ENCODE measurements at regions not wholly inside any gene's neighbourhood (a gene's known extent, or its start where the extent isn't known, plus 50 kb on each side); places are given as distances from the start of the nearest gene placed in this dataset.
"Not testable (repeated sequence)": the region's sequence is repeated elsewhere in the genome, so short reads cannot be mapped to it uniquely, and the experiment has no call there.

DNA sequence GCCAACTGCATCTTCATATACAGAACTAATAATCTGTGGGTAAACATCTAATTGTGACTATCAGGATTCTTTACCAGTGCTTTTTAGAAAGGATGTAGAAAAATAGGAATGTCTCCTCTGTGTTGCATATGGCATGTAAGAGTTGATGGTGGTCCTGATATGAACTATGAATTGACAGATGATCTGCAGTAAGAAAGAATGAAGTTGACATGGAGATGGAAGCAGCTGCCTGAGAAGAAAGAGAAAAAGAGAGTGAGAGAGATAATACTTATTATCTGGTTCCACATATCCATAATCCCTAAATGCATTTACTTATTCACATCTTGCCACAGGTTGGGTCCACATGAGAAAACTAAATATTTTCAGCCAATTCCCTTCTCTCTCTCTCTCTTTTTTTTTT, 1022.9 kb downstream of the SLC6A15 start:
- POLR2A ChIA-PET, result no interaction called here
- Mint-ChIP-seq H3K36me3 (no peaks in the 10 kb centered on the region), H3K9me3 (peaks cover 0 to 21% (median 0%) of the 10 kb centered on the region in 9 donors), H3K4me3 (no peak overlapping the region), H3K27ac (no peak overlapping the region), H3K27me3 (no peaks in the 10 kb centered on the region), H3K4me1 (no peaks in the 10 kb centered on the region)
- ATAC-seq (no peak), DNase-seq (no peak)

DNA sequence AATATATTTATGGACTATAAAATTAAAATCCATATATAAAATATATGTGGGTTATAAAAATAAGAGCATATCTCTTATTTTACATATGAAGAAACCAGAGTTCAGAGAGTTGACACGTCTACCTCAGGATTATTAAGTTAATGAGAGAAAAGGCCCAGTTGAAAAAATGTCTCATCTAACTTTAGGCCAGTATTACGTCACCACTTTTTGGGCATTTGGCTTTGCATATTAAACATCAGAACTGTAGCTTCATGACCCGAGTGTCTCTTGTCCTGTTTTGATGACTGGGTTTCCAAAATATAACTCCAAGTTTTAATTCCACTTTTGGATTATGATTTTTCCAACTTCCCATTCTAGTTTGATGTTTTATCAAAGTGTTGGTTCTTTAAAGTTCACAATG, 1026.1 kb downstream of the SLC6A15 start:
- H3K27ac Mint-ChIP-seq, result no peak overlapping the region
- DNase-seq (no peak), ATAC-seq (no peak)
- H3K36me3 Mint-ChIP-seq, result no peaks in the 10 kb centered on the region
- no peaks in the 10 kb centered on the region for H3K27me3 Mint-ChIP-seq
- no peak overlapping the region for H3K4me3 Mint-ChIP-seq
- POLR2A ChIA-PET, result no interaction called here
- H3K4me1 Mint-ChIP-seq, result no peaks in the 10 kb centered on the region
- peaks cover 0 to 15% (median 0%) of the 10 kb centered on the region in 9 donors for H3K9me3 Mint-ChIP-seq

DNA sequence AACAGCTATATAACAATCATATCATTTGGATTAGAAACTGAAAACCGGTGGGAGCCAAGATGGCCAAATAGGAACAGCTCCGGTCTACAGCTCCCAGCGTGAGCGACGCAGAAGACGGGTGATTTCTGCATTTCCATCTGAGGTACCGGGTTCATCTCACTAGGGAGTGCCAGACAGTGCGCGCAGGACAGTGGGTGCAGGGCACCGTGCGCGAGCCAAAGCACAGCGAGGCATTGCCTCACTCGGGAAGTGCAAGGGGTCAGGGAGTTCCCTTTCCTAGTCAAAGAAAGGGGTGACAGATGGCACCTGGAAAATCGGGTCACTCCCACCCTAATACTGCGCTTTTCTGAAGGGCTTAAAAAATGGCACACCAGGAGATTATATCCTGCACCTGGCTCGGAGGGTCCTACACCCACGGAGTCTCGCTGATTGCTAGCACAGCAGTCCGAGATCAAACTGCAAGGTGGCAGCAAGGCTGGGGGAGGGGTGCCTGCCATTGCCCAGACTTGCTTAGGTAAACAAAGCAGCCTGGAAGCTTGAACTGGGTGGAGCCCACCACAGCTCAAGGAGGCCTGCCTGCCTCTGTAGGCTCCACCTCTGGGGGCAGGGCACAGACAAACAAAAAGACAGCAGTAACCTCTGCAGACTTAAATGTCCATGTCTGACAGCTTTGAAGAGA, 1041.5 kb downstream of the SLC6A15 start:
- DNase-seq, H3K4me3 Mint-ChIP-seq, ATAC-seq, H3K27ac Mint-ChIP-seq, POLR2A ChIA-PET, H3K27me3 Mint-ChIP-seq, H3K4me1 Mint-ChIP-seq, H3K36me3 Mint-ChIP-seq, H3K9me3 Mint-ChIP-seq: not testable (repeated sequence)

DNA sequence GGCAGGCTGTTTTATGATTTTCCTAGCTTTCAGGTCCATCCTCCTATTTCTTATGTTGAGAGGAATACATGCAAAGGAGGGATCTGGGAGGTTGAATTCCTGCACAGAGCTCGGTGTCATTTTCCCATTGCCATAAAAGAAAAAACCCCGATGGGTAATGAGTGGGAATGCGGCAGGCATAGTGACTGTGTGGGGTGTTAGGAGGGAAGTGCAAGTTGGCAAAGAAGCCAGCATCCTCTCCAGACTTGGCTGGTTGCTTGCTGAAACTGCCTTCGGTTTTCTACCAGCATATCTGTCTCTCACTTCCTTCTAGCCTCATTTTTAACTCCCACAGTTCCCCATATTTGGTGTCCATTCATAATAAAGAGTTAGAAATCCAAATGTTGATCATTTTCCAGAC, 1046.1 kb downstream of the SLC6A15 start:
- H3K4me1 Mint-ChIP-seq, result no peaks in the 10 kb centered on the region
- POLR2A ChIA-PET, result no interaction called here
- DNase-seq (no peak), ATAC-seq (no peak)
- H3K9me3 Mint-ChIP-seq, result peaks cover 0 to 9% (median 0%) of the 10 kb centered on the region in 9 donors
- H3K36me3 Mint-ChIP-seq, result no peaks in the 10 kb centered on the region
- no peaks in the 10 kb centered on the region for H3K27me3 Mint-ChIP-seq
- no peak overlapping the region for H3K4me3 Mint-ChIP-seq
- no peak overlapping the region for H3K27ac Mint-ChIP-seq

DNA sequence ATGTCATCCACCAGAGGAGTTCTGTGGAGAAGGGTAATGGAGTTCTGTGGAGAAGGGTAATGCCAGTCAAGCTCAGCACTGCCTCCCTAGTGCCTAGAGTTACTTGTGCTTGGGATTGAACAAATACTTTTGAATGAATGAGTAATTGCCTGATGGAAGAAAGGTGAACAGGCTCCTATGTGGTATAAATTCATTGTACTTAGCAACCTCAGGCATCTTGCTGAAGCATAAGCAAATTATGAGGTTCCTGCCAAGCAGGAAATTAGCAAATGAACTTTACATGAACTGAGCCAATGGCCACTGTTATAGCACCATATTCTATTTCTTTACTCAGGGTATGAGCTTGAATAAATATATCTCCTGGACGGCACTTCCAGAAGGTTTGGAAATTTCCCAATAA, 1047.2 kb downstream of the SLC6A15 start:
- DNase-seq (no peak), ATAC-seq (no peak)
- Mint-ChIP-seq H3K9me3 (peaks cover 0 to 8% (median 0%) of the 10 kb centered on the region in 9 donors), H3K36me3 (no peaks in the 10 kb centered on the region), H3K4me1 (no peaks in the 10 kb centered on the region), H3K27ac (no peak overlapping the region), H3K27me3 (no peaks in the 10 kb centered on the region), H3K4me3 (no peak overlapping the region)
- POLR2A ChIA-PET, result no interaction called here

DNA sequence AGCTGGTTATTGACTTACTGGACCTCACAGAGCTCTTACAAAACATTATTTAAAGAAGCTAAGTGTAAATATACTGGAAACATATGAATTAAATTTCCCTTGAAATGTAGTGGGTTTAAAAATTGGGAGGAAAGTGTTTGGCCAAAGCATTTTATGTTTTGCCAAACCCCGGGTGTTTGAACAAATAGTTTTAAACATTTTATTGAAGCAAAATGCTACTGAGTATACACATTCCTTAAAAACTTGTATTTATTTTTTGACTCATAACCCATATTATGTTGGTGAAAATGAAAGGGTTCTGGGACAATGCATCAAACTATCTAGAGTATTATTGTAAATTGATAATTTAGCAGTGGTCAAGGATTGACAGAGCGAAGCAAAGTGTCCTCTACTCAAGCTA, 1048.5 kb downstream of the SLC6A15 start:
- H3K4me3 Mint-ChIP-seq, result no peak overlapping the region
- H3K36me3 Mint-ChIP-seq, result no peaks in the 10 kb centered on the region
- ATAC-seq, result no peak
- H3K4me1 Mint-ChIP-seq, result no peaks in the 10 kb centered on the region
- POLR2A ChIA-PET, result no interaction called here
- peaks cover 0 to 12% (median 1%) of the 10 kb centered on the region in 9 donors for H3K9me3 Mint-ChIP-seq
- H3K27ac Mint-ChIP-seq, result no peak overlapping the region
- DNase-seq, result no peak
- H3K27me3 Mint-ChIP-seq, result no peaks in the 10 kb centered on the region

DNA sequence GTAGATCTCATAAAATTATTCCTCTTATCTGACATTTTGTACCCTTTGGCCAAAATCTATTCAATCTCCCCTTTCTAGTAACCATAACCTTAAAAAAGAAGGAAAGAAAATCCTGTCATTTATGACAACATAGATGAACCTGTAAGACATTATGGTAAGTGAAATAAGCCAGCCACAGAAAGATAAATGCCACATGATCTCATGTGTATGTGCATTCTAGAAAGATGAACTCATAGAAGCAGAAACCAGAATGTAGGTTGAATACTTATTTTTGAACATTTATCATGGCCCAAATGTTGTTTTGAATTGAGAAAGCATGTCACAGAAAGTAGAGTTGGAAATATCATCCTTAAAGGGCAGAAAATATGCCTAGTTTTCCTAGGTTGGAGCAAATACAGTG, 1053.6 kb downstream of the SLC6A15 start:
- DNase-seq, result no peak
- H3K9me3 Mint-ChIP-seq, result peaks cover 4 to 41% (median 21%) of the 10 kb centered on the region in 9 donors
- POLR2A ChIA-PET, result no interaction called here
- no peaks in the 10 kb centered on the region for H3K4me1 Mint-ChIP-seq
- ATAC-seq, result no peak
- H3K27me3 Mint-ChIP-seq, result no peaks in the 10 kb centered on the region
- H3K27ac Mint-ChIP-seq, result no peak overlapping the region
- peaks cover 0 to 7% (median 0%) of the 10 kb centered on the region in 3 donors for H3K36me3 Mint-ChIP-seq
- H3K4me3 Mint-ChIP-seq, result no peak overlapping the region

DNA sequence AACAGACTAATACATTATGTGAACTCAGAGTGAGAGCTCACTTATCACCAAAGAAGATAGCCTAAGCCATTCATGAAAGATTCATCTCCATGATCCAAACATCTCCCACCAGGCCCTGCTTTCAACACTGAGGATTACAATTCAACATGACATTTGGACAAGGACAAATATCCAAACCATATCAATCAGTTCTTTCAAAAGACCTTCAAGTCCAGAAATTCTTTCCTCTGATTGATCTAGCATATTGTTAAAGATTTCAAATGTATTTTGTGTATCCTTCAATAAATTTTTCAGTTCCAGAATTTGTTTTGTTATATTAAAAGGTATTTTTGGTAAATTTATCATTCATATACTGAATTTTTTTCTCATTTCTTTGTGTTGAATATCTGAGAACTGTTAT, 1055.8 kb downstream of the SLC6A15 start:
- Mint-ChIP-seq H3K36me3 (peaks cover 0 to 7% (median 0%) of the 10 kb centered on the region in 3 donors), H3K27ac (no peak overlapping the region), H3K4me1 (no peaks in the 10 kb centered on the region), H3K9me3 (peaks cover 9 to 41% (median 21%) of the 10 kb centered on the region in 9 donors), H3K4me3 (no peak overlapping the region), H3K27me3 (no peaks in the 10 kb centered on the region)
- ATAC-seq, result no peak
- POLR2A ChIA-PET, result no interaction called here
- no peak for DNase-seq

DNA sequence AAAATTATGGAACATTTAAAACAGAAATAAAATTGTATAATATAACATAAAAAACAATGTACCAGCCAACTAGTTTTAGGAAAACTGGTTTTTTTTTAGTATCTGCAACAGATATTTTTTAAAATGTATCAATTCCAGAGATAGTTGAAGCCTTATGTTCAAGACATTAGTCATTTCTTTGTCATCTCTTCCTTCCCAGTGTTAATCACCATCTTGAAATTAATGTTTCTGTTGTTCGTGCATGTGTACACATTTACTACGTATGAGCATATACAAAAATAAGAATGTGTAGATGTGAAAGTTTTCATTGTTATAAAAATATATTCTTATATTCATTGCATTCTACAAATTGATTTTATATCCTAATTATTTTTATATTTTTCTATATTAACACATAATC, 1062.1 kb downstream of the SLC6A15 start:
- Mint-ChIP-seq H3K36me3 (no peaks in the 10 kb centered on the region), H3K9me3 (peaks cover 0 to 21% (median 5%) of the 10 kb centered on the region in 9 donors), H3K4me3 (no peak overlapping the region), H3K4me1 (no peaks in the 10 kb centered on the region), H3K27me3 (no peaks in the 10 kb centered on the region), H3K27ac (no peak overlapping the region)
- ATAC-seq (no peak), DNase-seq (no peak)
- POLR2A ChIA-PET, result no interaction called here

DNA sequence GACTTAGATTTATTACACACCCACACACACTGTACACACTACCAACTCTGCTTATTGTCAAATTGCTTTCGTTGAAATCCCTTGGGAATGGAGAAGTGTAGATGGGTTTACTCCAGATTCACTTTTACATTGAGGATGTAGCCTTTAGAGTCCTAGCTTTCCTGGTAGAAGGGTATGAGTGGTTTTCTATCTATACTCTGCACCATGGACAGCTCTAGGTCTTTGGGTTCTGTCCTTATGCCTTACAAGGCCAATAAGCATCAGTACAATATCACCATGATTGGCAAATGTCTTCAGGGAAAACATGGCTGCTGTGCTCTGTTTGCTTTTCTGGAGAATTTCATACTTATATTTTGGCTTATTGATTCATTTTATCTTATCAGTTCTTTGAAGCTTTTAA, 1063.9 kb downstream of the SLC6A15 start:
- ATAC-seq (no peak), DNase-seq (no peak)
- Mint-ChIP-seq H3K27ac (no peak overlapping the region), H3K4me3 (no peak overlapping the region), H3K4me1 (no peaks in the 10 kb centered on the region), H3K36me3 (no peaks in the 10 kb centered on the region), H3K9me3 (peaks cover 0 to 11% (median 0%) of the 10 kb centered on the region in 9 donors), H3K27me3 (no peaks in the 10 kb centered on the region)
- POLR2A ChIA-PET, result no interaction called here

DNA sequence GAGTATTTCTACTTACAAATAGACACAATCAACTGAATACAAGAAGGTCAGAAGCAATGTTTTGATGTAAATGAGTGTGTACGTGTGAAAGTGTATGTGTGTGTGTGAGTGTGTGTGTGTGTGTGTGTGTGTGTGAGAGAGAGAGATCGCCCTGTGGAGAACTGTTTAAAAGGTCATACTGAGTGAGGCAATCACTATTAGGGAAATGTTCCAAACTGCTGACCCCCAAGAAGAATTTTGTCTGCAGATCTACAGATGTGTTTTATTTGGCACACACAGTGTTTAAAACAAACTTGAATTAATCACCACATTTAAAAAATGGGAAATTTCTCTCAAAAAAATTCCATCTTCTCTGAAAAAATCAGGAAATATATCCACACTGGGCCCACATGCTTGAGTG, 1069.1 kb downstream of the SLC6A15 start:
- Mint-ChIP-seq H3K4me3 (no peak overlapping the region), H3K9me3 (peaks cover 0 to 9% (median 0%) of the 10 kb centered on the region in 9 donors), H3K36me3 (no peaks in the 10 kb centered on the region), H3K4me1 (no peaks in the 10 kb centered on the region), H3K27me3 (no peaks in the 10 kb centered on the region), H3K27ac (no peak overlapping the region)
- DNase-seq (no peak), ATAC-seq (no peak)
- POLR2A ChIA-PET, result no interaction called here

DNA sequence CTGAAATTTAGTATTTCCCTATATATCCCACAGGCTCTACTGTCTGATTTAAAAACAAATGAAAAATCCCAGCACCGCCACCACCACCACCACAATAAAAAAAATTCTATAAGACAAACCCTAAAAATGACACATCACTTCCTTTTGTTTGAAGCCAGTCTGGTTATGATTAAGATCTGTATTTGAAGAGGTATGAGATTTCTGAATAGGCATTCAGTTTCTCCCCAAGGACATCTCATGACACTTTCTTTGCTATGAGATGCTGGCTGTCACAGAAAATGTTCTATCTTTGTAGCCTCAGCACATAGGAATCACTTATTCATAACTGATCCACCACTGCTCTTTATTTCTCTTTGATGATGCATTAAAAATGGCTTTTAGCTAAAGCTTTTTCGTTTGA, 1071.0 kb downstream of the SLC6A15 start:
- DNase-seq, result no peak
- Mint-ChIP-seq H3K4me3 (no peak overlapping the region), H3K27me3 (no peaks in the 10 kb centered on the region), H3K36me3 (no peaks in the 10 kb centered on the region), H3K4me1 (no peaks in the 10 kb centered on the region), H3K27ac (no peak overlapping the region), H3K9me3 (peaks cover 0 to 9% (median 0%) of the 10 kb centered on the region in 9 donors)
- POLR2A ChIA-PET, result no interaction called here
- no peak for ATAC-seq

DNA sequence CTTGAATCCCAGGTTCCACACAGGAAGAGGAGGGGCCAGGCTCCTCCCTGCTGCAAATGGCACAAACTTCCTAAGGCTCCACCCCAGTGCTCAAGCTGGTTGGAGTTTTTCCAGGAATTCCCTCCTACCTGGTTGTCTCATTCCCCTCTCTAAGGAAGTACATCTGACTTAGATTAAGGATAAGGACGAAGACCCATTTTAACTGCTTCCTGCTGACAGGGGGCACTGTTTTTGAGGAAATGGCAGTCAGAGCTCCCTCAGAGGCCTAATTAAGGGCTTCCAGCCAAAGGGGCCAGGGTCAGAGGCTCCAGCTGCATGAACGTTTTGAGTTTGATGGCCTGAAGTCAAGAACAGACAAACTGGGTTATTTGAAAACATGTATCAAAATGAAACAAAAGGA, 1084.7 kb downstream of the SLC6A15 start:
- Mint-ChIP-seq H3K4me1 (no peaks in the 10 kb centered on the region), H3K36me3 (no peaks in the 10 kb centered on the region), H3K27me3 (no peaks in the 10 kb centered on the region), H3K9me3 (peaks cover 0 to 3% (median 0%) of the 10 kb centered on the region in 9 donors), H3K4me3 (no peak overlapping the region), H3K27ac (no peak overlapping the region)
- DNase-seq, result no peak
- POLR2A ChIA-PET, result no interaction called here
- no peak for ATAC-seq

DNA sequence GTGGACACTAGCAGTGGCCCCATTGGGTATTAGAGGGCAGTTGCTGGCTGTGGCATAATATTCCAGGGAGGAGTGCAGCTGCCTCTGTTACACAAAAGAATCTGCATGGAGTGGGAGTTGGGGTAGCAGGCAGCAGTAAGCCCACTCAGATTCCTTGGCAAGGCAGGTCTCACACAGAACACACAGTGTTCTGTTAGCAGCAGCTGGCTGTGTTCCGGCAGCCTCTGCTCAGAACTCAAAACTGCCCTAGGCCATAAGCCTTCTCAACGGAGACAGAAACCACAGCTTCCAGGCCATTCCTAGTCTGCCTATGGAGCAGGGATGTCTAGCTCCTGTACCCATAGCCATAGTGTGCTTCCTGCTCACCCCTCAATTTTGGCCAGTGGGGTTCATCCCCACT, 1085.4 kb downstream of the SLC6A15 start:
- H3K4me1 Mint-ChIP-seq, result no peaks in the 10 kb centered on the region
- H3K27ac Mint-ChIP-seq, result no peak overlapping the region
- H3K4me3 Mint-ChIP-seq, result no peak overlapping the region
- peaks cover 0 to 3% (median 0%) of the 10 kb centered on the region in 9 donors for H3K9me3 Mint-ChIP-seq
- no peaks in the 10 kb centered on the region for H3K27me3 Mint-ChIP-seq
- no peak for DNase-seq
- POLR2A ChIA-PET, result no interaction called here
- no peak for ATAC-seq
- H3K36me3 Mint-ChIP-seq, result no peaks in the 10 kb centered on the region
